ENCODE measurements at regions not wholly inside any gene's neighbourhood (a gene's known extent, or its start where the extent isn't known, plus 50 kb on each side); places are given as distances from the start of the nearest gene placed in this dataset.

DNA sequence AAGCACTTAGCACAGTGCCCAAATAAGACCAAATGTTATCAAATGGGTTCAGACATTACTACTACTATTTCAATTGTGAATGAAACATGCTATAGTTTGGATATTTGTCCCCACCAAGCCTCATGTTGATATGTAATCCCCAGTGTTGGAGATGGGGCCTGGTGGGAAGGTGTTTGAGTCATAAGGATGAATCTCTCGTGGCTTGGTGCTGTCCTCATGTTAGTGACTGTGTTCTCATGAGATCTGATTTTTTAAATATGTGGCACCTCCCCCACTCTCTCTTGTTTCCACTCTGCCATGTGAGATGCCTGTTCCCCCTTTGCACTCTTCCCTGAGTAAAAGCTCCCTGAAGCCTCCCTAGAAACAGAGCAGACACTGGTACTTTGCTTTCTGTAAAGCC lies 148.7 kb upstream of the TGFBR2 start:
- no peak overlapping the region for H3K4me2 ChIP-seq (ENCODE audit: insufficient read depth in 1 of 2, low read depth in 2 of 2, low read length in 2 of 2)
- H3K79me1 ChIP-seq (ENCODE audit: low read depth, low read length): no peaks in the 10 kb centered on the region
- ChIA-PET CTCF (ENCODE audit: partially characterized antibody) (interaction anchor here (0.9 to 1.2 kb wide), 2 partner anchors 9 to 537 kb away, joined by 4 to 5 read pairs; no protein-coding TSS in a partner anchor), POLR2A (ENCODE audit: partially characterized antibody) (no interaction called here)
- FAIRE-seq (no peak), DNase-seq (ENCODE audit: low read depth in 1 of 2, low spot score in 2 of 2) (no peak)
- no peaks in the 10 kb centered on the region for H3K23me2 ChIP-seq (ENCODE audit: low read depth, low read length)
- no peaks in the 10 kb centered on the region for H3K79me2 ChIP-seq (ENCODE audit: control insufficient read depth in 1 of 2, insufficient read depth in 2 of 2, low read length in 2 of 2)
- H3K9me3 ChIP-seq (ENCODE audit: insufficient read depth in 2 of 2, low read depth in 1 of 2, low read length in 1 of 2): no peaks in the 10 kb centered on the region
- H4K5ac ChIP-seq (ENCODE audit: insufficient read length, low read depth, low read length): no peak overlapping the region
- no peaks in the 10 kb centered on the region for H3K27me3 ChIP-seq (replicated peaks in 1 of 4; ENCODE audit: control insufficient read depth in 3 of 4, extremely low read depth in 1 of 4, insufficient read depth in 3 of 4, low read length in 3 of 4)
- no peak overlapping the region for H3K14ac ChIP-seq (ENCODE audit: insufficient read length)
- no peaks in the 10 kb centered on the region for H4K20me1 ChIP-seq (replicated peaks in 1 of 2; ENCODE audit: control insufficient read depth in 1 of 2, insufficient read depth in 2 of 2, low read length in 2 of 2)
- H2BK5ac ChIP-seq (ENCODE audit: low read depth, low read length): no peak overlapping the region
- no peak overlapping the region for H3K18ac ChIP-seq (ENCODE audit: extremely low read depth, low read length)
- H3K56ac ChIP-seq (replicated peaks; ENCODE audit: insufficient read length, low read depth, low read length): no peak overlapping the region
- no peak overlapping the region for H4K91ac ChIP-seq (replicated peaks; ENCODE audit: insufficient read length, low read length)
- H3K23ac ChIP-seq (ENCODE audit: insufficient read length): no peak overlapping the region
- H3K4me3 ChIP-seq (ENCODE audit: extremely low read depth in 1 of 4, insufficient read depth in 2 of 4, low read depth in 3 of 4, low read length in 4 of 4): no peak overlapping the region
- no peak overlapping the region for H2BK12ac ChIP-seq (ENCODE audit: low read depth, low read length)
- H2BK20ac ChIP-seq (ENCODE audit: low read length): no peak overlapping the region
- H4K8ac ChIP-seq (ENCODE audit: extremely low read depth, insufficient read depth, low read length): no peak overlapping the region
- 90% methylated on average over 1 of the region's 1 CpG; no CpG with 5 or more reads in 1 of the 2 experiments for WGBS, 2 experiments (ENCODE audit: extremely low coverage in 1 of 2, insufficient coverage in 1 of 2, insufficient read length in 1 of 2, insufficient replicate concordance in 2 of 2, low coverage in 1 of 2, low lambda C conversion rate in 2 of 2, missing lambda C conversion rate in 1 of 2)
- no peak overlapping the region for H3K27ac ChIP-seq (ENCODE audit: low read depth, low read length)
- H2AFZ ChIP-seq (ENCODE audit: low read length): no peak overlapping the region
- no peak overlapping the region; the same call in 1 of the 2 replicates for H2AK5ac ChIP-seq (ENCODE audit: low read depth, low read length)
- no peak overlapping the region for H3K9ac ChIP-seq (replicated peaks in 1 of 4; ENCODE audit: extremely low read depth in 1 of 4, low read depth in 3 of 4, low read length in 3 of 4)
- no peaks in the 10 kb centered on the region for H3K4me1 ChIP-seq (replicated peaks in 1 of 4; ENCODE audit: control insufficient read depth in 3 of 4, insufficient read depth in 4 of 4, low read length in 3 of 4)
- no peaks in the 10 kb centered on the region for H3K36me3 ChIP-seq (ENCODE audit: control insufficient read depth in 2 of 4, insufficient read depth in 4 of 4, low read length in 3 of 4)
- no peak overlapping the region for H2BK15ac ChIP-seq (ENCODE audit: low read length)
- H2BK120ac ChIP-seq (replicated peaks; ENCODE audit: low read depth, low read length): no peak overlapping the region
- TF ChIP-seq CHD1 (IDR thresholded peaks at IDR 0.05; ENCODE audit: low read depth, low read length) (no peak), SP1 (IDR thresholded peaks at IDR 0.05; ENCODE audit: low read depth, low read length) (no peak), POU5F1 (IDR thresholded peaks at IDR 0.05; ENCODE audit: low read depth, low read length) (no peak), CBX8 (IDR thresholded peaks at IDR 0.05; ENCODE audit: borderline replicate concordance, low read depth, low read length) (no peak)
- TF ChIP-seq, protein P1, sequence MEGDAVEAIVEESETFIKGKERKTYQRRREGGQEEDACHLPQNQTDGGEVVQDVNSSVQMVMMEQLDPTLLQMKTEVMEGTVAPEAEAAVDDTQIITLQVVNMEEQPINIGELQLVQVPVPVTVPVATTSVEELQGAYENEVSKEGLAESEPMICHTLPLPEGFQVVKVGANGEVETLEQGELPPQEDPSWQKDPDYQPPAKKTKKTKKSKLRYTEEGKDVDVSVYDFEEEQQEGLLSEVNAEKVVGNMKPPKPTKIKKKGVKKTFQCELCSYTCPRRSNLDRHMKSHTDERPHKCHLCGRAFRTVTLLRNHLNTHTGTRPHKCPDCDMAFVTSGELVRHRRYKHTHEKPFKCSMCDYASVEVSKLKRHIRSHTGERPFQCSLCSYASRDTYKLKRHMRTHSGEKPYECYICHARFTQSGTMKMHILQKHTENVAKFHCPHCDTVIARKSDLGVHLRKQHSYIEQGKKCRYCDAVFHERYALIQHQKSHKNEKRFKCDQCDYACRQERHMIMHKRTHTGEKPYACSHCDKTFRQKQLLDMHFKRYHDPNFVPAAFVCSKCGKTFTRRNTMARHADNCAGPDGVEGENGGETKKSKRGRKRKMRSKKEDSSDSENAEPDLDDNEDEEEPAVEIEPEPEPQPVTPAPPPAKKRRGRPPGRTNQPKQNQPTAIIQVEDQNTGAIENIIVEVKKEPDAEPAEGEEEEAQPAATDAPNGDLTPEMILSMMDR (IDR thresholded peaks at IDR 0.05; ENCODE audit: control extremely low read depth in 1 of 3, insufficient read depth in 1 of 3, low read depth in 1 of 3, low read length in 3 of 3): no peak
- H3K4ac ChIP-seq (replicated peaks; ENCODE audit: insufficient read length, low read depth, low read length): no peak overlapping the region
